ENCODE measurements at regions not wholly inside any gene's neighbourhood (a gene's known extent, or its start where the extent isn't known, plus 50 kb on each side); places are given as distances from the start of the nearest gene placed in this dataset.

GRCh38 chrX:138294951-138295350, 416.6 kb downstream of the FGF13 start:
- TF ChIP-seq, protein P1, sequence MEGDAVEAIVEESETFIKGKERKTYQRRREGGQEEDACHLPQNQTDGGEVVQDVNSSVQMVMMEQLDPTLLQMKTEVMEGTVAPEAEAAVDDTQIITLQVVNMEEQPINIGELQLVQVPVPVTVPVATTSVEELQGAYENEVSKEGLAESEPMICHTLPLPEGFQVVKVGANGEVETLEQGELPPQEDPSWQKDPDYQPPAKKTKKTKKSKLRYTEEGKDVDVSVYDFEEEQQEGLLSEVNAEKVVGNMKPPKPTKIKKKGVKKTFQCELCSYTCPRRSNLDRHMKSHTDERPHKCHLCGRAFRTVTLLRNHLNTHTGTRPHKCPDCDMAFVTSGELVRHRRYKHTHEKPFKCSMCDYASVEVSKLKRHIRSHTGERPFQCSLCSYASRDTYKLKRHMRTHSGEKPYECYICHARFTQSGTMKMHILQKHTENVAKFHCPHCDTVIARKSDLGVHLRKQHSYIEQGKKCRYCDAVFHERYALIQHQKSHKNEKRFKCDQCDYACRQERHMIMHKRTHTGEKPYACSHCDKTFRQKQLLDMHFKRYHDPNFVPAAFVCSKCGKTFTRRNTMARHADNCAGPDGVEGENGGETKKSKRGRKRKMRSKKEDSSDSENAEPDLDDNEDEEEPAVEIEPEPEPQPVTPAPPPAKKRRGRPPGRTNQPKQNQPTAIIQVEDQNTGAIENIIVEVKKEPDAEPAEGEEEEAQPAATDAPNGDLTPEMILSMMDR (IDR thresholded peaks at IDR 0.05; ENCODE audit: low read depth, low read length): no peak
- TF ChIP-seq EZH2phosphoT487 (IDR thresholded peaks at IDR 0.05; ENCODE audit: low read depth): no peak
